ENCODE measurements at regions not wholly inside any gene's neighbourhood (a gene's known extent, or its start where the extent isn't known, plus 50 kb on each side); places are given as distances from the start of the nearest gene placed in this dataset.
"Not testable (repeated sequence)": the region's sequence is repeated elsewhere in the genome, so short reads cannot be mapped to it uniquely, and the experiment has no call there.

GRCh38 chr5:121630402-121630801 is 221.3 kb upstream of the FTMT start:
- DNase-seq (ENCODE audit: extremely low spot score) = no peak
- POLR2A ChIA-PET = no interaction called here
- CTCF ChIA-PET = interaction anchor here (1.3 kb wide), 1 partner anchor 9 kb away, joined by 3 read pairs; no protein-coding TSS in a partner anchor
- TF ChIP-seq CTCF (IDR thresholded peaks at IDR 0.05; ENCODE audit: control extremely low read depth, extremely low read depth, low read depth, missing control alignments) = no peak

- no peak for DNase-seq (ENCODE audit: extremely low spot score)
- no peak for TF ChIP-seq CTCF (IDR thresholded peaks at IDR 0.05; ENCODE audit: control extremely low read depth, extremely low read depth, low read depth, missing control alignments)
- CTCF ChIA-PET = interaction anchor here (1.3 kb wide), 1 partner anchor 11 kb away, joined by 5 read pairs; no protein-coding TSS in a partner anchor
- POLR2A ChIA-PET = no interaction called here
These were observed 216.7 kb upstream of the FTMT start for GRCh38 chr5:121634946-121635345.

- CTCF ChIA-PET = interaction anchor here (1.3 kb wide), 1 partner anchor 12 kb away, joined by 7 read pairs; no protein-coding TSS in a partner anchor
- POLR2A ChIA-PET = no interaction called here
- TF ChIP-seq CTCF (IDR thresholded peaks at IDR 0.05; ENCODE audit: control extremely low read depth, extremely low read depth, low read depth, missing control alignments) = no peak
- DNase-seq (ENCODE audit: extremely low spot score) = no peak
These were observed 213.6 kb upstream of the FTMT start for GRCh38 chr5:121638126-121638525.

GRCh38 chr5:121640298-121640697 is 211.4 kb upstream of the FTMT start:
- CTCF ChIA-PET = no interaction called here
- no peak for DNase-seq (ENCODE audit: extremely low spot score)
- POLR2A ChIA-PET = no interaction called here
- no peak for TF ChIP-seq CTCF (IDR thresholded peaks at IDR 0.05; ENCODE audit: control extremely low read depth, extremely low read depth, low read depth, missing control alignments)

GRCh38 chr5:121658221-121658620 is 193.5 kb upstream of the FTMT start:
- no peak for TF ChIP-seq CTCF (IDR thresholded peaks at IDR 0.05; ENCODE audit: control extremely low read depth, extremely low read depth, low read depth, missing control alignments)
- CTCF ChIA-PET = interaction anchor here (1.7 kb wide), 1 partner anchor 9 kb away, joined by 4 read pairs; no protein-coding TSS in a partner anchor
- POLR2A ChIA-PET = no interaction called here
- DNase-seq (ENCODE audit: extremely low spot score) = no peak

GRCh38 chr5:121660142-121660541 is 191.5 kb upstream of the FTMT start:
- CTCF ChIA-PET = no interaction called here
- POLR2A ChIA-PET = no interaction called here
- no peak for TF ChIP-seq CTCF (IDR thresholded peaks at IDR 0.05; ENCODE audit: control extremely low read depth, extremely low read depth, low read depth, missing control alignments)
- DNase-seq (ENCODE audit: extremely low spot score) = no peak

GRCh38 chr5:121665542-121665941 is 186.1 kb upstream of the FTMT start:
- DNase-seq (ENCODE audit: extremely low spot score); CTCF ChIA-PET; POLR2A ChIA-PET: not testable (repeated sequence)

Measured in GM10248 (cell line).